NAMALWA (cell line): ENCODE measurements at regions not wholly inside any gene's neighbourhood (a gene's known extent, or its start where the extent isn't known, plus 50 kb on each side); places are given as distances from the start of the nearest gene placed in this dataset.

Source experiments
- DNase-seq: peaks from one replicate; pipeline ENCODE4 v3.0.0-alpha.2; 2015; ENCODE audit warnings: low spot score

GRCh38 chr5:61910771-61911170 lies 395.2 kb upstream of the KIF2A start:
- DNase-seq = no peak

DNA sequence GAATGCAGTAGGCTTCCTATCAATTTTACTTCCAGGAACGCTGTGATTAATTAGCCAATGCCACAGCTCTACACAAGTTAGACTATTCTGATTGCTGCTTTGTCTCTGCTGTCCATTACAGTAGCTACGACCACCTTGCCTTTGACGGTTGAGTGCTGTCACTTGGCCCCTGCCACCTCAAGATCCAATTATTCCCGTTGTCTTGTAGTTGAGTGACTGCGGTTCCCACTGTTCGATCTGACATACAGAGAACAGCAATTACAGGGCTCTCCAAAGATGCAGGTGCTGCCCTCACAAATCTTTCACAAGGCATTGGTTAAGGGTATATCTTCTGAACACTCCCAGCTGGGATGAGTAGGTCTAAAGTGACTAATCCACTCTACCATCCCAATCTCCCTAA lies 393.4 kb upstream of the KIF2A start:
- no peak for DNase-seq

DNA sequence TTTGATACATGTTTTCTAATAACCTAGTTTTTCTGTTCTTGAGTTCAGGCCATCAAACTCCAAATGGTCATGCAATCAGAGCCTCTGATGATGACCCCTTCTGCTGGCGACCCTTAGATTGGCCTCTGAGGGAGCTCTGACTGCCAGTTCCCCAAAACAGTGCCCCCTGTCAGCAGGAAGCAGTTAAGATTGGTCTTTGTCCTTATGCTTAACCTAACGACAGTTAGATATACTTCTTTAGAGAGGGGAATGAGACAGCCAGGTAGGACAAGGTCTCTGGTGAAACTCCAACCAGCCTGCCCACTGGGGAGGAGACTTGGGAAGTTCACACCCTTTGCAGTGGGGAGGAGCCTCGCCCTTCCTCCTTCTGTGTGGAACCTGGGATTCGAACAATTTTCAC lies 390.4 kb upstream of the KIF2A start:
- DNase-seq = no peak

GRCh38 chr5:61916621-61917620 lies 389.1 kb upstream of the KIF2A start:
- no peak for DNase-seq

- DNase-seq = no peak
These were observed 387.4 kb upstream of the KIF2A start for GRCh38 chr5:61918611-61919010.

- no peak for DNase-seq
These were observed 386.1 kb upstream of the KIF2A start for GRCh38 chr5:61919920-61920319.

- DNase-seq = no peak
These were observed 381.8 kb upstream of the KIF2A start for GRCh38 chr5:61924251-61924650.

GRCh38 chr5:61926911-61927310 lies 379.1 kb upstream of the KIF2A start:
- no peak for DNase-seq

DNA sequence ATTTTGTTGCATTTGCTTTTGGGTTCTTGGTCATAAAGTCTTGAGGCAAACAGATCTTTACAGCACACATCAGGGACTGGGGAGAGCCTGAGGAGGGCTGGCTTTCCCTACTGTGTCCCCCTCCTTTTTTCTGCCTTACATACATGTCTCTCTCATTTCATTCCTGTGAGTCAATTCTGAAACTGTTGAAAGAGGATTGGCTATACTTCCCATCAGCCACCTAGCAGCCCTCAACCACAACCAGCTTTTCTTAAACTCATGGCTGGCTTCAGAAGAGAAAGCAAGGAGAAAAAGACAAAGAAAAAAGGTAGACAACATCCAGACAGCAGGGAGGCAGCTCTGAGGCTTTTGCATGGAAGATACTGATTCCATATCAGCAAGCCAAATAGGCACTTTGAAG lies 374.8 kb upstream of the KIF2A start:
- no peak for DNase-seq

DNA sequence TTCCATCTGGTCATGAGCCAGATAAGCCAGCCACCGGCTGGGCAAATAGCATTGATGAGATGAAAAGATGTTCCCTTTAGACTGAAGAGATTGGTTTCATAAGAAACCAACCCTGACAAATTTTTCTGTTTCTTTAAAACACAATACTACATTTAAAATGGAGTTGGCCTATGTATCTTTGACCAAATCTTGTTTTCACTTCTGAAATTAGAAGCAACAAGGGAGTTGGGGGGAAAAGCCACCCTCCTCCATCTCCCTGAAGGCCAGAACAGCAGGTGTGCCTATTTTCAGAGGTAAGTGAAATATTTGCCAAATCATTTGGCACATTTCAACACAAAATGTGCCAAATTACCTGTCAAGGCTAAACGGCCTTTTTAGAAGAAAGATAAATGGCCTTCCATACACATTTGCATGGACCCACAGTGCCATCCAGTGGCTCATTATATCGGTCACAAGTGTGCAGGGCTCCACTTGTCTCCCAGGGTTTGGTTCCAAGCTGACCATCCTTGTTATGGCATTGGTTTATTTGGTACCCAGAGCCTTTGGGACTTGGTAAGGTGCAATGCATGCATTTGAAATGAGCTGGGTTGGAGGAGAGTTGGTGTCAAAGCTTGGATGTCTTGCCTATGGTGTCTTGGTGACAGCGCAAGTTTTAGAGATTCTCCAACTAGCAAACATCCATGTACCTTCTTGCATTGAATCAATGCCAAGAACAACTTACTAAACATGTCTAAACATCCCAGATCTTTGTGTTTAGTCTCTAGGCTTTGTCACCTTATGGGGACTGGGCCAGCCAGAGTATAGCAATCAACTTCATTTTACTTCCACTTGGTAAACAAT lies 372.0 kb upstream of the KIF2A start:
- DNase-seq = peak; percentile 38

DNA sequence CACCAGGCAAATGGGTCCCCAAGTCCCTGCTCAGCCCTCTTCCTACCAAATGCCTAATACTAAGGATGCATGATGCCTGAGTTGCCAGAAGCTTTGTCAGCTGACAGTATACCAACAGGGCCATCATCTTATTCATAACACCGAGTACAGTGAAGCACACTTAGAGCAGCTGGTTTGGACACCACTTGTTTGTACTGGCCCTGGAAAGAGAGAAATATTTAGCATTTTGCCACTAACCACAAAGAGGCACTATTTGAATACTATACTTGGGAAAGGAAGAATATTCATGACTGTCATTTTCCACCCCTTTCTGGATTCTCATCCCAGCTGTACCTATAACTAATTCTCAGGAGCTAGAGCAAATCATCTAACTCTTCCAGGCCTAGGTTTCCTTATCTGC lies 364.4 kb upstream of the KIF2A start:
- no peak for DNase-seq

DNA sequence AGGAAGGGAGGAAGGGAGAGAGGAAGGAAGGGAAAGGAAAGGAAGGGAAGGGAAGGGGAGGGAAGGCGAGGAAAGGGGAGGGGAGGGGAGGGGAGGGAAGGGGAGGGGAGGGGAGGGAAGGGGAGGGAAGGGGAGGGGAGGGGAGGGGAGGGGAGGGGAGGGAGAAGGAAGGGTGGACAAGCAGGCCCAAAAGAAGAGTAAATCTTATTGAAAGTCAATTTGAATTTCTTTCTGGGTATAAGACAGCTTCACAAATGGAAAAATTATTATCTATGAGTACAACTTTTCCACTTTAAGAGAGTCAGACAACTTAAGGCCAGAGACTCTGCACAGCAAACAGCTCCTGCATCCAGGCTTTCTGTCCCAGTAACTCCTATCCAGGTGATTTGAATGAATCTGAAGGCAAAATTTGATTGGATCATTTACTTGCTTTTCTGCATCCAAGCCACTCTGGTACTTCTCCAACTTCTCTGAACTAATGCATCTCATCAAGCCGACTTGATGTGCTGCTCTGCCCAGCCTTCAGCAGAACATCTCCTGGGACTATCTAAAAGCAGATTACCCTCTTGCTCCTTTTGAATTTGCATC lies 363.4 kb upstream of the KIF2A start:
- no peak for DNase-seq

GRCh38 chr5:61943713-61944112 lies 362.3 kb upstream of the KIF2A start:
- DNase-seq = no peak

- no peak for DNase-seq
These were observed 357.9 kb upstream of the KIF2A start for GRCh38 chr5:61948151-61948550.

GRCh38 chr5:61949054-61949678 lies 356.8 kb upstream of the KIF2A start:
- no peak for DNase-seq

GRCh38 chr5:61949679-61950435 lies 356.1 kb upstream of the KIF2A start:
- DNase-seq = no peak

GRCh38 chr5:61951295-61951694 lies 354.7 kb upstream of the KIF2A start:
- DNase-seq = no peak

- no peak for DNase-seq
These were observed 352.1 kb upstream of the KIF2A start for GRCh38 chr5:61953913-61954312.

GRCh38 chr5:61964201-61964600 lies 341.8 kb upstream of the KIF2A start:
- no peak for DNase-seq

- DNase-seq = no peak
These were observed 340.9 kb upstream of the KIF2A start for GRCh38 chr5:61965069-61965468.

DNA sequence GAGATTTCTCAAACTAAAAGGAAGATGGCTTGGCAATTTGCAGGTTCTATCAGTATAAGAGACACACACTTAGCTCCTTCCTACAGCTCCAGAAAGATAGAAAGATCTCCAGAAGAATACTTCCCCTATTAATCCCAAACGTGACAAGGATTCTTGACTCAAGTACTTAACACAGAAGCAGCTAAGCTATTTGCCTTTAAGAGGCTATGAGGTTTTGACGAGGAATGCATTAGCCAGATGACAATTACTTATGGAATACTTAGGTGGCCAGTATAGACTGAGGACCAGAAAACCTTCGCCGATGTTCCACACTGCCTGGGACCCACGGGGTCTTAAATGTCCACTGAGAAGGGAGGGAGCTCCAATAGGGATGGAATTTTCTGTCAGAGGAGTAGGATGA lies 340.5 kb upstream of the KIF2A start:
- DNase-seq = no peak
